ENCODE measurements at regions not wholly inside any gene's neighbourhood (a gene's known extent, or its start where the extent isn't known, plus 50 kb on each side); places are given as distances from the start of the nearest gene placed in this dataset.

- no peak for DNase-seq (ENCODE audit: low read depth)
These were observed 374.0 kb downstream of the SV2B start for GRCh38 chr15:91473894-91474545.

- DNase-seq (ENCODE audit: low read depth): no peak
These were observed 376.6 kb upstream of the SLCO3A1 start for GRCh38 chr15:91476861-91477260.

GRCh38 chr15:91478717-91479191 lies 374.8 kb upstream of the SLCO3A1 start:
- DNase-seq (ENCODE audit: low read depth): no peak

- no peak for DNase-seq (ENCODE audit: low read depth)
These were observed 373.1 kb upstream of the SLCO3A1 start for GRCh38 chr15:91480426-91480825.

GRCh38 chr15:91482799-91483198 lies 370.7 kb upstream of the SLCO3A1 start:
- DNase-seq (ENCODE audit: low read depth): no peak

- no peak for DNase-seq (ENCODE audit: low read depth)
These were observed 369.4 kb upstream of the SLCO3A1 start for GRCh38 chr15:91484141-91484540.

- DNase-seq (ENCODE audit: low read depth): no peak
These were observed 365.1 kb upstream of the SLCO3A1 start for GRCh38 chr15:91488452-91488851.

- no peak for DNase-seq (ENCODE audit: low read depth)
These were observed 363.3 kb upstream of the SLCO3A1 start for GRCh38 chr15:91490211-91490610.

GRCh38 chr15:91491101-91491950 lies 362.2 kb upstream of the SLCO3A1 start:
- no peak for DNase-seq (ENCODE audit: low read depth)

- DNase-seq (ENCODE audit: low read depth): no peak
These were observed 356.5 kb upstream of the SLCO3A1 start for GRCh38 chr15:91496754-91497691.

- no peak for DNase-seq (ENCODE audit: low read depth)
These were observed 355.3 kb upstream of the SLCO3A1 start for GRCh38 chr15:91498046-91498748.

- DNase-seq (ENCODE audit: low read depth): no peak
These were observed 354.8 kb upstream of the SLCO3A1 start for GRCh38 chr15:91498749-91499062.

- no peak for DNase-seq (ENCODE audit: low read depth)
These were observed 353.6 kb upstream of the SLCO3A1 start for GRCh38 chr15:91499774-91500383.

GRCh38 chr15:91508633-91509032 lies 344.9 kb upstream of the SLCO3A1 start:
- no peak for DNase-seq (ENCODE audit: low read depth)

GRCh38 chr15:91514147-91514546 lies 339.4 kb upstream of the SLCO3A1 start:
- DNase-seq (ENCODE audit: low read depth): no peak

- peak; percentile 70 for DNase-seq (ENCODE audit: low read depth)
These were observed 338.2 kb upstream of the SLCO3A1 start for GRCh38 chr15:91515188-91515754.

- no peak for DNase-seq (ENCODE audit: low read depth)
These were observed 336.6 kb upstream of the SLCO3A1 start for GRCh38 chr15:91516866-91517265.

- peak; percentile 31 for DNase-seq (ENCODE audit: low read depth)
These were observed 335.9 kb upstream of the SLCO3A1 start for GRCh38 chr15:91517491-91518200.

- peak; percentile 43 for DNase-seq (ENCODE audit: low read depth)
These were observed 332.7 kb upstream of the SLCO3A1 start for GRCh38 chr15:91520850-91521249.

GRCh38 chr15:91521548-91521947 lies 332.0 kb upstream of the SLCO3A1 start:
- DNase-seq (ENCODE audit: low read depth): no peak
